ENCODE measurements at regions not wholly inside any gene's neighbourhood (a gene's known extent, or its start where the extent isn't known, plus 50 kb on each side); places are given as distances from the start of the nearest gene placed in this dataset.
"Not testable (repeated sequence)": the region's sequence is repeated elsewhere in the genome, so short reads cannot be mapped to it uniquely, and the experiment has no call there.

DNA sequence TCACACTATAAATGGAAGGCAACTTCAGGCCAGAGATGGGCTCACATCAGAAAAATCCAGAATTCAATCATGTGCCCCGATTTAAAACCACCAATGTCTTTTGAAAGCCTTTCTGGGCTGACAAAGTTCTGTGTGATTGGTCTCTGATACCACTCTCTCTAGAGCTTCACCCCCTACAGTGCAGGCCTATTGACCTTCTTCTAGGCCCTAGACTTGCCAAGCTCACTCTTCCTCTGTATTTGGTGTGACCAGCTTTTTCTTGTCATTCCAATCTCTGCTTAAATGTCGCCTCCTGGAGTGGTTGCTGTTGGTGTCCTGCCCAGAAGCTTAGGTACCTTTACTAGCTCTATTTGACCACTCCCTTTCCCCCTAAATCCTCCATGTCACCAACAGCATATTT is 78.7 kb downstream of the GCNT4 start:
- TF ChIP-seq, protein P1, sequence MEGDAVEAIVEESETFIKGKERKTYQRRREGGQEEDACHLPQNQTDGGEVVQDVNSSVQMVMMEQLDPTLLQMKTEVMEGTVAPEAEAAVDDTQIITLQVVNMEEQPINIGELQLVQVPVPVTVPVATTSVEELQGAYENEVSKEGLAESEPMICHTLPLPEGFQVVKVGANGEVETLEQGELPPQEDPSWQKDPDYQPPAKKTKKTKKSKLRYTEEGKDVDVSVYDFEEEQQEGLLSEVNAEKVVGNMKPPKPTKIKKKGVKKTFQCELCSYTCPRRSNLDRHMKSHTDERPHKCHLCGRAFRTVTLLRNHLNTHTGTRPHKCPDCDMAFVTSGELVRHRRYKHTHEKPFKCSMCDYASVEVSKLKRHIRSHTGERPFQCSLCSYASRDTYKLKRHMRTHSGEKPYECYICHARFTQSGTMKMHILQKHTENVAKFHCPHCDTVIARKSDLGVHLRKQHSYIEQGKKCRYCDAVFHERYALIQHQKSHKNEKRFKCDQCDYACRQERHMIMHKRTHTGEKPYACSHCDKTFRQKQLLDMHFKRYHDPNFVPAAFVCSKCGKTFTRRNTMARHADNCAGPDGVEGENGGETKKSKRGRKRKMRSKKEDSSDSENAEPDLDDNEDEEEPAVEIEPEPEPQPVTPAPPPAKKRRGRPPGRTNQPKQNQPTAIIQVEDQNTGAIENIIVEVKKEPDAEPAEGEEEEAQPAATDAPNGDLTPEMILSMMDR (IDR thresholded peaks at IDR 0.05; ENCODE audit: control insufficient read depth, extremely low read depth, insufficient read depth): no peak
- DNase-seq (ENCODE audit: low read depth): peak; percentile 8

DNA sequence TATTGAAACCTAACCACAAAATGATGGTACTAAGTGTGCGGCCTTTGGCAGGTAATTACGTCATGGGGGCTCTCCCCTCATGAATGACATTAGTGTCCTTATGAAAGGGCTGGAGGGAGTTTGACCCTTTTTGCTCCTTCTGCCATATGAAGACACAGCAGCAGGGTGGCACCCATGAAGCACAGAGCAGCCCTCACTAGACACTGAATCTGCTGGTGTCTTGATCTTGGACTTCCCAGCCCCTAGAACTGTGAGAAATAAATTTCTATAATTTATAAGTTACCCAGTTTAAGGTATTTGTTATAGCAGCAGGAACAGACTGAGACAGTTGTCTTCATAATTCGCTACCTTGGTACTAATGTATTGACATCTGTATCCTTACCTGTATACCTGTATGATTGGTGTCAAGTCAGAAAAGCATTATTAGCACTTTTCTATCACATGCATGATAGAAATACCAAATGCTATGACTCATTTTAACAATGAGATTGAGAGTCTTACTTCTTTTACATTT is 80.4 kb downstream of the GCNT4 start:
- TF ChIP-seq, protein P1 (IDR thresholded peaks at IDR 0.05; ENCODE audit: control insufficient read depth, extremely low read depth, insufficient read depth): no peak
- no peak for DNase-seq (ENCODE audit: low read depth)

More for the DNA sequence above, 78.7 kb downstream of the GCNT4 start:
- H3K4me3 ChIP-seq (ENCODE audit: low read depth, low read length): no peak overlapping the region

DNA sequence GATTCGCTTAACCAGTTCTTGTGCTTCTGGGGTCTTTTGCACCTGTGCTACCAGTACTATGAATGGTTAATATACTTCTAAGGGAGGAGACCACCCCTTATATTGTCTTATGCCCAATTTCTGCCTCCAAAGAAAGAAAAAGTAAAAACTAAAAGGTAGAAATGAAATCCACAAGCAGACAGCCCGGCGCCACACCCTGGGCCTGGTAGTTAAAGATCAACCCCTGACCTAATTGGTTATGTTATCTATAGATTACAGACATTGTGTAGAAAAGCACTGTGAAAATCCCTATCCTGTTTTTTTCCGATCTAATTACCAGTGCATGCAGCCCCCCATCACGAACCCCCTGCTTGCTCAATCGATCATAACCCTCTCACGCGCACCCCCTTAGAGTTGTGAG is 81.5 kb downstream of the GCNT4 start:
- not testable (repeated sequence) for DNase-seq (ENCODE audit: low read depth); H3K4me3 ChIP-seq (ENCODE audit: low read depth, low read length)

More for the DNA sequence above, 80.4 kb downstream of the GCNT4 start:
- no peak overlapping the region for H3K4me3 ChIP-seq (ENCODE audit: low read depth, low read length)

DNA sequence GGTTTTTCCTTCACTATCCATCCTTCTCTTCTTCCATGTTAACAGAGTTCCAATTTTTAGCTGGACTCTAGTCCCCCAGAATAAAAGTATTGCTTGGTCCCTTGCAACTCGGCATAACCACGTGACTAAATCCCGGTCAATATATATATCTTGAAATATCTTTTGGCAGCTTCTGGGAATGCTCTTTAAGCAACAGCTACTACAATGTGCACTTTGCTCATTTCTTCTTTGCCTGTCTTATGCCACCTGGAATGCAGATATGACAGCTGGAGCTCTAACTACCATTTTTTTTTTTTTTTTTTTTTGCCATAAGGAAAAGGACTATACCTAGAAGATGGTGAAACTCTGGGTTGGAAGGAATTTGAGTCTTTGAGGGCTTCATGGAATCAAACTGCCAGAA is 82.6 kb downstream of the GCNT4 start:
- TF ChIP-seq, protein P1 (IDR thresholded peaks at IDR 0.05; ENCODE audit: control insufficient read depth, extremely low read depth, insufficient read depth): no peak
- no peak for DNase-seq (ENCODE audit: low read depth)

DNA sequence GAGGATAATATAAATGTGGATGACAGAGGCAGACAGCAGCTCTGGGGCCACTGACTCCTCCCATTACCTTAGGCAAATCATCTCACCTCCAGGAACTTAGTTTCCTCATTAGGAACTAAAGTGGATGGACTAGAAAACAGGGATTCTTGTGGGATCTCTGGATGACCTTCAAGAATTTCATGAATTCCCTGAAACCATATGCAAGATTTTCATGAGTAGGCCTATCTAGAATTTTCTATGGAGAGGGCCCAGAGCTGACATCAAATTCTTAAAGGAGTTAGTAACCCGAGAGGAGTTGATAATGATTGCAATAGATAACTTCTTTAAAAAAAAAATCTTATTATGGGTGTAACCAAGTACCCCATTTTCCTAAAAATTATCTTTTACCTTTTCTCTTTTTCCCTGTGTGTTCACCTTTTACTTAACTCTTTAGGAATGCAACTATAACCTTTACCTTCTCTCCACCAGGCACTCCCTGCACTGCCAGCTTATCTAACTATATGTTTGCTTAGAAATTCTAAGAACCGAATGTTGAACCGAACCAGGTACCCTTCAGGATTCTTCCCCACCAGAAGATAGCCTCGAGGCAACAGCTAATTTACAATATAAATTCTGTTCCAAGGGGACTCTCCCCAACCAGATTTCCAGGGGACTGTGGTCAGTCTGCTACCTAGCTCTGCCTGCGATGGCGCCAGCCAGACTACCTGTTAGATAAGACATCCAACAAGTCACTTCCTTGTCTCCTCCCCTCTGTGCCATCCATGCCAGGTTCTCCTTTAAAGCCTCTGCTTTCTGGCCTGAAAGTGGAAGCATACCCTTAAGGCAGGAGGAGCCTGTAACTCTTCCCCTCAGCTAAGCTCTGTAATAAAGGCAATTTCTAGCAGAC is 86.0 kb downstream of the GCNT4 start:
- no peak for DNase-seq (ENCODE audit: low read depth)

More for the DNA sequence above, 82.6 kb downstream of the GCNT4 start:
- no peak overlapping the region for H3K4me3 ChIP-seq (ENCODE audit: low read depth, low read length)

DNA sequence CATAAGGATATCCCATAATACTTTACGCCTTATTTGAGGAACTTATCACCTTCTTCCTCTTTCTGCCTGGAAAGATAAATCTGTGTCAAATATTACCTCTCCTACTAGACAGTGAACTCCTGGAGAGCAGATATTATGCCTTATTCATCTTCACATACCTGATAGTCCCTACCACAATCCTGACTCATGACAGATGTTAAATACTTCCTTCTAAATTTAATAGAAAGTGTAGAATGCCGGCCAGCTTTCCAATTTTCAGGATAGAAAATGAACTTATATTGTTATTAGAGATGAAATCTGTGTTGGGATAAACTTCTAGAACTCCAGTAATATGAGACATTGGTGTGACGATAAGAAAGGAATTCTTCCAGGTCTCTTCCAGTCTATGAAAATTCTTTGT is 89.0 kb downstream of the GCNT4 start:
- TF ChIP-seq, protein P1 (IDR thresholded peaks at IDR 0.05; ENCODE audit: control insufficient read depth, extremely low read depth, insufficient read depth): no peak
- no peak overlapping the region for H3K4me3 ChIP-seq (ENCODE audit: low read depth, low read length)
- DNase-seq (ENCODE audit: low read depth): no peak

More for the DNA sequence above, 86.0 kb downstream of the GCNT4 start:
- H3K4me3 ChIP-seq (ENCODE audit: low read depth, low read length): no peak overlapping the region
- TF ChIP-seq, protein P1 (IDR thresholded peaks at IDR 0.05; ENCODE audit: control insufficient read depth, extremely low read depth, insufficient read depth): no peak

DNA sequence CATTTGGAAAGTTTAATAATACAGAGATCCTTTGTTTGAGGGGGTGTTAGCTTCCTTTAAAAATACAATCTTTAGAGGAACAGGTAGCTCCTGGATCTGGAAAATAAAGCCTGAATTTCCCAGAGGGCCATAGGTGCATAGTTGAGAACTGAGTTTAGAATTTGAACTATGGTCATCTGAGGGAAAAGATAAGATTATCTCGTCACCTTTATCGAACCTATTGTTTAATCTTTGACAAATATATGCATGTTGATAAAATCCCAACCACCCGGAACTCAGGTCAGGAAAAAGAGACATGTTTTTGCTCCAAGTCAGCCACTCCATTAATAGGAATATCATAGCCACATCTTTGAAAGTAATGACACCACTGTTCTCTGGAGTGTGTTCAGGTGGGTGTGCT is 91.7 kb upstream of the FAM169A start:
- DNase-seq (ENCODE audit: low read depth): no peak
- TF ChIP-seq, protein P1 (IDR thresholded peaks at IDR 0.05; ENCODE audit: control insufficient read depth, extremely low read depth, insufficient read depth): no peak
- H3K4me3 ChIP-seq (ENCODE audit: low read depth, low read length): no peak overlapping the region

All from LNCaP clone FGC (cell line).